ENCODE measurements at regions not wholly inside any gene's neighbourhood (a gene's known extent, or its start where the extent isn't known, plus 50 kb on each side); places are given as distances from the start of the nearest gene placed in this dataset.
"Not testable (repeated sequence)": the region's sequence is repeated elsewhere in the genome, so short reads cannot be mapped to it uniquely, and the experiment has no call there.

- not testable (repeated sequence) for H3K9me3 Mint-ChIP-seq, H3K36me3 Mint-ChIP-seq
Measured at GRCh38 chr1:25171013-25171412, 61.3 kb downstream of the SYF2 start.

GRCh38 chr1:25170439-25170838 lies 61.9 kb downstream of the SYF2 start:
- no peaks in the 10 kb centered on the region for H3K4me1 Mint-ChIP-seq
- no peak for DNase-seq
- no peaks in the 10 kb centered on the region for H3K36me3 Mint-ChIP-seq
- H3K27me3 Mint-ChIP-seq (ENCODE audit: low read depth in 3 of 3) = peaks cover 1 to 2% (median 1%) of the 10 kb centered on the region in 3 donors
- no peaks in the 10 kb centered on the region for H3K9me3 Mint-ChIP-seq
- no peak overlapping the region for H3K4me3 Mint-ChIP-seq
- no peak overlapping the region for H3K27ac Mint-ChIP-seq

More at GRCh38 chr1:25171013-25171412, 61.3 kb downstream of the SYF2 start:
- H3K27me3 Mint-ChIP-seq (ENCODE audit: low read depth in 3 of 3); H3K4me3 Mint-ChIP-seq; H3K4me1 Mint-ChIP-seq; DNase-seq; H3K27ac Mint-ChIP-seq: not testable (repeated sequence)

GRCh38 chr1:25169610-25170009 lies 62.7 kb downstream of the SYF2 start:
- Mint-ChIP-seq H3K9me3 (no peaks in the 10 kb centered on the region), H3K27ac (no peak overlapping the region), H3K36me3 (no peaks in the 10 kb centered on the region), H3K4me1 (no peaks in the 10 kb centered on the region), H3K27me3 (ENCODE audit: low read depth in 3 of 3) (peaks cover 1 to 2% (median 1%) of the 10 kb centered on the region in 3 donors), H3K4me3 (no peak overlapping the region)
- DNase-seq = no peak

- Mint-ChIP-seq H3K27me3 (ENCODE audit: low read depth in 3 of 3) (peaks cover 1 to 2% (median 1%) of the 10 kb centered on the region in 3 donors), H3K4me1 (no peaks in the 10 kb centered on the region), H3K9me3 (no peaks in the 10 kb centered on the region), H3K36me3 (no peaks in the 10 kb centered on the region), H3K4me3 (no peak overlapping the region), H3K27ac (no peak overlapping the region)
- no peak for DNase-seq
Measured at GRCh38 chr1:25169168-25169567, 63.1 kb downstream of the SYF2 start.

GRCh38 chr1:25168193-25169071 lies 63.9 kb downstream of the SYF2 start:
- Mint-ChIP-seq H3K27ac (no peak overlapping the region), H3K4me3 (no peak overlapping the region), H3K4me1 (no peaks in the 10 kb centered on the region), H3K36me3 (no peaks in the 10 kb centered on the region), H3K27me3 (ENCODE audit: low read depth in 3 of 3) (peaks cover 1 to 2% (median 1%) of the 10 kb centered on the region in 3 donors), H3K9me3 (no peaks in the 10 kb centered on the region)
- DNase-seq = no peak

- Mint-ChIP-seq H3K4me3 (no peak overlapping the region), H3K27me3 (ENCODE audit: low read depth in 3 of 3) (peaks cover 0 to 3% (median 1%) of the 10 kb centered on the region in 3 donors), H3K9me3 (no peaks in the 10 kb centered on the region), H3K27ac (no peak overlapping the region), H3K4me1 (no peaks in the 10 kb centered on the region), H3K36me3 (no peaks in the 10 kb centered on the region)
- DNase-seq = no peak
Measured at GRCh38 chr1:25167269-25168192, 64.8 kb downstream of the SYF2 start.

- H3K27ac Mint-ChIP-seq = no peak overlapping the region
Measured at GRCh38 chr1:25166847-25167246, 65.5 kb downstream of the SYF2 start.

GRCh38 chr1:25163986-25164385 lies 68.3 kb downstream of the SYF2 start:
- Mint-ChIP-seq H3K9me3 (no peaks in the 10 kb centered on the region), H3K36me3 (no peaks in the 10 kb centered on the region), H3K4me1 (no peaks in the 10 kb centered on the region), H3K4me3 (no peak overlapping the region), H3K27ac (no peak overlapping the region), H3K27me3 (ENCODE audit: low read depth in 3 of 3) (peaks cover 2 to 13% (median 3%) of the 10 kb centered on the region in 3 donors)
- DNase-seq = no peak

More at GRCh38 chr1:25166847-25167246, 65.5 kb downstream of the SYF2 start:
- no peak overlapping the region for H3K4me3 Mint-ChIP-seq
- no peaks in the 10 kb centered on the region for H3K36me3 Mint-ChIP-seq
- no peaks in the 10 kb centered on the region for H3K4me1 Mint-ChIP-seq
- no peak for DNase-seq
- H3K9me3 Mint-ChIP-seq = no peaks in the 10 kb centered on the region
- H3K27me3 Mint-ChIP-seq (ENCODE audit: low read depth in 3 of 3) = peaks cover 0 to 3% (median 1%) of the 10 kb centered on the region in 3 donors

- DNase-seq = no peak
- H3K9me3 Mint-ChIP-seq = no peaks in the 10 kb centered on the region
- no peaks in the 10 kb centered on the region for H3K4me1 Mint-ChIP-seq
- H3K27ac Mint-ChIP-seq = no peak overlapping the region
- H3K4me3 Mint-ChIP-seq = no peak overlapping the region
- no peaks in the 10 kb centered on the region for H3K36me3 Mint-ChIP-seq
- H3K27me3 Mint-ChIP-seq (ENCODE audit: low read depth in 3 of 3) = peaks cover 1 to 17% (median 2%) of the 10 kb centered on the region in 3 donors
Measured at GRCh38 chr1:25161981-25162380, 70.3 kb downstream of the SYF2 start.

GRCh38 chr1:25157846-25158245 lies 74.5 kb downstream of the SYF2 start:
- Mint-ChIP-seq H3K4me3 (no peak overlapping the region), H3K27ac (no peak overlapping the region), H3K4me1 (no peaks in the 10 kb centered on the region), H3K27me3 (ENCODE audit: low read depth in 3 of 3) (peaks cover 2 to 28% (median 3%) of the 10 kb centered on the region in 3 donors), H3K9me3 (no peaks in the 10 kb centered on the region), H3K36me3 (no peaks in the 10 kb centered on the region)
- no peak for DNase-seq

- peaks cover 8 to 17% of the 10 kb centered on the region in 2 donors for H3K4me1 Mint-ChIP-seq
- no peaks in the 10 kb centered on the region for H3K9me3 Mint-ChIP-seq
- no peak overlapping the region for H3K27ac Mint-ChIP-seq
- H3K36me3 Mint-ChIP-seq = no peaks in the 10 kb centered on the region
- no peak for DNase-seq
- H3K27me3 Mint-ChIP-seq (ENCODE audit: low read depth in 3 of 3) = peaks cover 3 to 12% (median 5%) of the 10 kb centered on the region in 3 donors
- no peak overlapping the region for H3K4me3 Mint-ChIP-seq
Measured at GRCh38 chr1:25150985-25151495, 81.3 kb downstream of the SYF2 start.

- Mint-ChIP-seq H3K36me3 (no peaks in the 10 kb centered on the region), H3K4me3 (no peak overlapping the region), H3K4me1 (peaks cover 13 to 25% of the 10 kb centered on the region in 2 donors), H3K27me3 (ENCODE audit: low read depth in 3 of 3) (peaks cover under 1 to 7% (median 5%) of the 10 kb centered on the region in 3 donors), H3K9me3 (no peaks in the 10 kb centered on the region), H3K27ac (peak overlapping the region in 1 of 6 donors; percentile 40)
- DNase-seq = peak; percentile 42 to 56 (median 55)
Measured at GRCh38 chr1:25148673-25149300, 83.5 kb downstream of the SYF2 start.

- Mint-ChIP-seq H3K9me3 (no peaks in the 10 kb centered on the region), H3K4me1 (peaks cover 13 to 25% of the 10 kb centered on the region in 2 donors), H3K27me3 (ENCODE audit: low read depth in 3 of 3) (peaks cover 0 to 8% (median 5%) of the 10 kb centered on the region in 3 donors), H3K4me3 (no peak overlapping the region), H3K36me3 (no peaks in the 10 kb centered on the region), H3K27ac (no peak overlapping the region)
- no peak for DNase-seq
Measured at GRCh38 chr1:25146451-25146855, 85.8 kb downstream of the SYF2 start.
